MM.1S (cell line): ENCODE measurements at regions not wholly inside any gene's neighbourhood (a gene's known extent, or its start where the extent isn't known, plus 50 kb on each side); places are given as distances from the start of the nearest gene placed in this dataset.

ENCODE experiments used
- DNase-seq: peaks from one replicate; pipeline ENCODE4 v3.0.0-alpha.2; 2015
- H2AFZ ChIP-seq: fragments of 300-600 bp; sonication (generic); 2 replicates; pipeline ENCODE4 v1.6.0; 2016; ENCODE audit warnings: antibody characterized with exemption, low read length
- H3F3A ChIP-seq: fragments of 300-600 bp; sonication (generic); 2 replicates; pipeline ENCODE4 v1.6.1; 2016; ENCODE audit warnings: mild to moderate bottlenecking, antibody characterized with exemption, low read length, moderate library complexity, mixed read lengths; ENCODE audit not compliant: insufficient read depth
- H3K27ac ChIP-seq: fragments of 300-600 bp; sonication (generic); 2 replicates; pipeline ENCODE4 v1.5.1; 2016; ENCODE audit warnings: mild to moderate bottlenecking, low read length
- H3K27me3 ChIP-seq: fragments of 300-600 bp; sonication (generic); replicated peaks from 2 replicates; pipeline ENCODE4 v1.6.0; 2016; ENCODE audit warnings: low read length; ENCODE audit not compliant: insufficient read depth
- H3K36me3 ChIP-seq: fragments of 300-600 bp; sonication (generic); replicated peaks from 2 replicates; pipeline ENCODE4 v1.6.1; 2016; ENCODE audit warnings: mild to moderate bottlenecking, low read length, mixed read lengths; ENCODE audit not compliant: insufficient read depth
- H3K4me1 ChIP-seq: fragments of 300-600 bp; sonication (generic); 2 replicates; pipeline ENCODE4 v1.6.1; 2016; ENCODE audit warnings: low read length, mixed read lengths
- H3K4me2 ChIP-seq: fragments of 300-600 bp; sonication (generic); 2 replicates; pipeline ENCODE4 v1.6.0; 2016; ENCODE audit warnings: low read depth, low read length
- H3K4me3 ChIP-seq: fragments of 300-600 bp; sonication (generic); 2 replicates; pipeline ENCODE4 v1.5.1; 2016; ENCODE audit warnings: low read length, mixed read lengths
- H3K79me2 ChIP-seq: fragments of 300-600 bp; sonication (generic); 2 replicates; pipeline ENCODE4 v1.6.1; 2016; ENCODE audit warnings: mixed run types, low read length, mixed read lengths
- H3K9ac ChIP-seq: fragments of 300-600 bp; sonication (generic); 2 replicates; pipeline ENCODE4 v1.6.1; 2016; ENCODE audit warnings: low read length, mixed read lengths
- H3K9me2 ChIP-seq: fragments of 300-600 bp; sonication (generic); replicated peaks from 2 replicates; pipeline ENCODE4 v1.6.1; 2016; ENCODE audit warnings: mild to moderate bottlenecking, low read length, mixed read lengths; ENCODE audit not compliant: insufficient read depth
- H3K9me3 ChIP-seq: fragments of 300-600 bp; sonication (generic); replicated peaks from 2 replicates; pipeline ENCODE4 v1.6.1; 2016; ENCODE audit warnings: mild to moderate bottlenecking, low read length, mixed read lengths; ENCODE audit not compliant: insufficient read depth
- H4K20me1 ChIP-seq: fragments of 300-600 bp; sonication (generic); 2 replicates; pipeline ENCODE4 v1.6.1; 2016; ENCODE audit warnings: mild to moderate bottlenecking, low read length, moderate library complexity, mixed read lengths; ENCODE audit not compliant: insufficient read depth
- CTCF ChIP-seq: fragments of 300-600 bp; sonication (generic); IDR thresholded peaks from 2 replicates; pipeline ENCODE4 v1.5.1; 2016; ENCODE audit warnings: antibody characterized with exemption, low read length, mixed read lengths
- EZH2 ChIP-seq: fragments of 300-600 bp; sonication (generic); optimal IDR thresholded peaks from 2 replicates; pipeline ENCODE3; 2017; ENCODE audit warnings: low read depth, mild to moderate bottlenecking, antibody characterized with exemption, low read length, mixed read lengths
- EZH2phosphoT487 ChIP-seq: fragments of 300-600 bp; sonication (generic); IDR thresholded peaks from 2 replicates; pipeline ENCODE4 v1.6.1; 2018; ENCODE audit warnings: antibody characterized with exemption, low read length

GRCh38 chr2:5970347-5970746 is 278.2 kb downstream of the SOX11 start:
- Histone ChIP-seq H4K20me1 (no peaks in the 10 kb centered on the region), H3K9ac (no peak overlapping the region)
- no peak for DNase-seq

GRCh38 chr2:5974477-5974876 is 282.3 kb downstream of the SOX11 start:
- Histone ChIP-seq H3K4me2 (no peak overlapping the region), H3F3A (no peaks in the 10 kb centered on the region), H3K9me2 (no peaks in the 10 kb centered on the region)

More at GRCh38 chr2:5970347-5970746, 278.2 kb downstream of the SOX11 start:
- no peaks in the 10 kb centered on the region for H3K36me3 ChIP-seq
- H3K79me2 ChIP-seq, result no peaks in the 10 kb centered on the region
- no peaks in the 10 kb centered on the region for H3K9me3 ChIP-seq
- no peak overlapping the region for H2AFZ ChIP-seq
- no peak overlapping the region for H3K27ac ChIP-seq
- H3K4me1 ChIP-seq, result no peaks in the 10 kb centered on the region
- no peak for TF ChIP-seq EZH2
- no peak for TF ChIP-seq CTCF
- no peak for TF ChIP-seq EZH2phosphoT487
- H3F3A ChIP-seq, result no peaks in the 10 kb centered on the region
- no peak overlapping the region for H3K4me2 ChIP-seq
- H3K9me2 ChIP-seq, result no peaks in the 10 kb centered on the region
- H3K27me3 ChIP-seq, result no peaks in the 10 kb centered on the region
- no peak overlapping the region for H3K4me3 ChIP-seq

GRCh38 chr2:5975401-5975800 is 283.2 kb downstream of the SOX11 start:
- no peaks in the 10 kb centered on the region for H4K20me1 ChIP-seq
- no peaks in the 10 kb centered on the region for H3K4me1 ChIP-seq
- no peaks in the 10 kb centered on the region for H3F3A ChIP-seq
- H2AFZ ChIP-seq, result no peak overlapping the region
- no peak overlapping the region for H3K9ac ChIP-seq
- TF ChIP-seq EZH2phosphoT487, result no peak
- no peak for TF ChIP-seq EZH2
- TF ChIP-seq CTCF, result no peak
- no peaks in the 10 kb centered on the region for H3K9me3 ChIP-seq
- no peaks in the 10 kb centered on the region for H3K79me2 ChIP-seq
- no peak for DNase-seq
- no peak overlapping the region for H3K4me2 ChIP-seq
- H3K36me3 ChIP-seq, result no peaks in the 10 kb centered on the region
- H3K27ac ChIP-seq, result no peak overlapping the region
- H3K9me2 ChIP-seq, result no peaks in the 10 kb centered on the region
- H3K4me3 ChIP-seq, result no peak overlapping the region
- H3K27me3 ChIP-seq, result no peaks in the 10 kb centered on the region

More at GRCh38 chr2:5974477-5974876, 282.3 kb downstream of the SOX11 start:
- Histone ChIP-seq H2AFZ (no peak overlapping the region), H3K27ac (no peak overlapping the region), H3K27me3 (no peaks in the 10 kb centered on the region), H3K9ac (no peak overlapping the region), H3K36me3 (no peaks in the 10 kb centered on the region), H4K20me1 (no peaks in the 10 kb centered on the region), H3K4me1 (no peaks in the 10 kb centered on the region), H3K9me3 (no peaks in the 10 kb centered on the region), H3K4me3 (no peak overlapping the region), H3K79me2 (no peaks in the 10 kb centered on the region)
- DNase-seq, result no peak
- TF ChIP-seq CTCF (no peak), EZH2 (no peak), EZH2phosphoT487 (no peak)
